22Rv1 (cell line): ENCODE measurements at regions not wholly inside any gene's neighbourhood (a gene's known extent, or its start where the extent isn't known, plus 50 kb on each side); places are given as distances from the start of the nearest gene placed in this dataset.

ENCODE experiments used
- CTCF ChIP-seq: fragments of 450-650 bp; IDR thresholded peaks from 2 replicates; pipeline ENCODE4 v1.5.1; 2017; ENCODE audit warnings: mild to moderate bottlenecking
- ZFX ChIP-seq: fragments of 450-650 bp; IDR thresholded peaks from 2 replicates; pipeline ENCODE4 v1.6.1; 2017; ENCODE audit warnings: antibody characterized with exemption, borderline replicate concordance

GRCh38 chr7:53812135-53812534 is 730.0 kb upstream of the VSTM2A start:
- no peak for TF ChIP-seq CTCF
- no peak for TF ChIP-seq ZFX
